ENCODE measurements at regions not wholly inside any gene's neighbourhood (a gene's known extent, or its start where the extent isn't known, plus 50 kb on each side); places are given as distances from the start of the nearest gene placed in this dataset.

- Mint-ChIP-seq H3K9me3 (ENCODE audit: low read depth) (no peaks in the 10 kb centered on the region), H3K4me1 (peaks cover 13% of the 10 kb centered on the region), H3K27ac (no peak overlapping the region), H3K36me3 (no peaks in the 10 kb centered on the region), H3K27me3 (peaks cover 7% of the 10 kb centered on the region), H3K4me3 (no peak overlapping the region)
- DNase-seq (no peak), ATAC-seq (no peak)
- CTCF ChIA-PET: no interaction called here
These were observed 166.6 kb upstream of the CD180 start for GRCh38 chr5:67363180-67363709.

- Mint-ChIP-seq H3K4me1 (peaks cover 13% of the 10 kb centered on the region), H3K27me3 (peaks cover 2% of the 10 kb centered on the region), H3K27ac (no peak overlapping the region), H3K4me3 (no peak overlapping the region), H3K9me3 (ENCODE audit: low read depth) (no peaks in the 10 kb centered on the region), H3K36me3 (no peaks in the 10 kb centered on the region)
- CTCF ChIA-PET: no interaction called here
- DNase-seq (no peak), ATAC-seq (no peak)
These were observed 165.5 kb upstream of the CD180 start for GRCh38 chr5:67361932-67362729.

GRCh38 chr5:67360047-67360446 is 163.4 kb upstream of the CD180 start:
- Mint-ChIP-seq H3K4me1 (peaks cover 13% of the 10 kb centered on the region), H3K27ac (peak overlapping the region; percentile 10), H3K9me3 (ENCODE audit: low read depth) (no peaks in the 10 kb centered on the region), H3K27me3 (peaks cover 3% of the 10 kb centered on the region), H3K4me3 (no peak overlapping the region), H3K36me3 (no peaks in the 10 kb centered on the region)
- CTCF ChIA-PET: interaction anchor here (1.1 kb wide), 1 partner anchor 17 kb away, joined by 3 read pairs; no protein-coding TSS in a partner anchor
- DNase-seq (no peak), ATAC-seq (no peak)

- ATAC-seq (no peak), DNase-seq (no peak)
- Mint-ChIP-seq H3K36me3 (no peaks in the 10 kb centered on the region), H3K27me3 (peaks cover 8% of the 10 kb centered on the region), H3K9me3 (ENCODE audit: low read depth) (no peaks in the 10 kb centered on the region), H3K4me3 (no peak overlapping the region), H3K27ac (no peak overlapping the region), H3K4me1 (peaks cover 9% of the 10 kb centered on the region)
- CTCF ChIA-PET: interaction anchor here (1.1 kb wide), 1 partner anchor 11 kb away, joined by 3 read pairs; no protein-coding TSS in a partner anchor
These were observed 161.6 kb upstream of the CD180 start for GRCh38 chr5:67358186-67358585.

- CTCF ChIA-PET: no interaction called here
- Mint-ChIP-seq H3K4me3 (no peak overlapping the region), H3K4me1 (peaks cover 12% of the 10 kb centered on the region), H3K27ac (no peak overlapping the region), H3K36me3 (peaks cover 2% of the 10 kb centered on the region), H3K9me3 (ENCODE audit: low read depth) (no peaks in the 10 kb centered on the region), H3K27me3 (peaks cover 8% of the 10 kb centered on the region)
- DNase-seq (no peak), ATAC-seq (no peak)
These were observed 158.6 kb upstream of the CD180 start for GRCh38 chr5:67355120-67355713.

GRCh38 chr5:67353500-67354450 is 157.2 kb upstream of the CD180 start:
- DNase-seq (no peak), ATAC-seq (no peak)
- Mint-ChIP-seq H3K27ac (no peak overlapping the region), H3K27me3 (peaks cover 8% of the 10 kb centered on the region), H3K36me3 (peaks cover 2% of the 10 kb centered on the region), H3K4me3 (no peak overlapping the region), H3K9me3 (ENCODE audit: low read depth) (no peaks in the 10 kb centered on the region), H3K4me1 (peaks cover 9% of the 10 kb centered on the region)
- CTCF ChIA-PET: no interaction called here

- ATAC-seq (peak; percentile 33), DNase-seq (no peak)
- H3K27me3 Mint-ChIP-seq: peaks cover 17% of the 10 kb centered on the region
- CTCF ChIA-PET: no interaction called here
- no peak overlapping the region for H3K27ac Mint-ChIP-seq
- no peaks in the 10 kb centered on the region for H3K9me3 Mint-ChIP-seq (ENCODE audit: low read depth)
- peaks cover 9% of the 10 kb centered on the region for H3K4me1 Mint-ChIP-seq
- peak overlapping the region; percentile 8 for H3K4me3 Mint-ChIP-seq
- peaks cover 2% of the 10 kb centered on the region for H3K36me3 Mint-ChIP-seq
These were observed 154.1 kb upstream of the CD180 start for GRCh38 chr5:67350618-67351201.

- CTCF ChIA-PET: no interaction called here
- H3K27ac Mint-ChIP-seq: no peak overlapping the region
- peaks cover 15% of the 10 kb centered on the region for H3K27me3 Mint-ChIP-seq
- no peak for DNase-seq
- peaks cover 2% of the 10 kb centered on the region for H3K36me3 Mint-ChIP-seq
- peaks cover 9% of the 10 kb centered on the region for H3K4me1 Mint-ChIP-seq
- peak overlapping the region; percentile 8 for H3K4me3 Mint-ChIP-seq
- no peaks in the 10 kb centered on the region for H3K9me3 Mint-ChIP-seq (ENCODE audit: low read depth)
- no peak for ATAC-seq
These were observed 153.6 kb upstream of the CD180 start for GRCh38 chr5:67350185-67350584.

GRCh38 chr5:67347821-67348220 is 151.2 kb upstream of the CD180 start:
- no peak overlapping the region for H3K4me3 Mint-ChIP-seq
- peaks cover 10% of the 10 kb centered on the region for H3K27me3 Mint-ChIP-seq
- H3K36me3 Mint-ChIP-seq: peaks cover 2% of the 10 kb centered on the region
- CTCF ChIA-PET: interaction anchor here (1.2 kb wide), 1 partner anchor 10 kb away, joined by 3 read pairs; no protein-coding TSS in a partner anchor
- no peak overlapping the region for H3K27ac Mint-ChIP-seq
- ATAC-seq (no peak), DNase-seq (no peak)
- peaks cover 9% of the 10 kb centered on the region for H3K4me1 Mint-ChIP-seq
- H3K9me3 Mint-ChIP-seq (ENCODE audit: low read depth): peaks cover 3% of the 10 kb centered on the region

GRCh38 chr5:67346611-67347010 is 150.0 kb upstream of the CD180 start:
- DNase-seq (no peak), ATAC-seq (no peak)
- CTCF ChIA-PET: no interaction called here
- Mint-ChIP-seq H3K27ac (no peak overlapping the region), H3K4me3 (no peak overlapping the region), H3K9me3 (ENCODE audit: low read depth) (peaks cover 3% of the 10 kb centered on the region), H3K36me3 (peaks cover 2% of the 10 kb centered on the region), H3K27me3 (peaks cover 10% of the 10 kb centered on the region), H3K4me1 (peaks cover 9% of the 10 kb centered on the region)

- no peak for ATAC-seq
These were observed 148.3 kb upstream of the CD180 start for GRCh38 chr5:67344870-67345269.

GRCh38 chr5:67343835-67344234 is 147.2 kb upstream of the CD180 start:
- peaks cover 3% of the 10 kb centered on the region for H3K9me3 Mint-ChIP-seq (ENCODE audit: low read depth)
- no peaks in the 10 kb centered on the region for H3K36me3 Mint-ChIP-seq
- no peak overlapping the region for H3K27ac Mint-ChIP-seq

More at GRCh38 chr5:67344870-67345269, 148.3 kb upstream of the CD180 start:
- no peak for DNase-seq
- Mint-ChIP-seq H3K27ac (no peak overlapping the region), H3K27me3 (peaks cover 10% of the 10 kb centered on the region), H3K36me3 (no peaks in the 10 kb centered on the region), H3K4me3 (no peak overlapping the region), H3K9me3 (ENCODE audit: low read depth) (peaks cover 3% of the 10 kb centered on the region), H3K4me1 (no peaks in the 10 kb centered on the region)
- CTCF ChIA-PET: no interaction called here

GRCh38 chr5:67341478-67341877 is 144.9 kb upstream of the CD180 start:
- H3K36me3 Mint-ChIP-seq: no peaks in the 10 kb centered on the region
- H3K4me3 Mint-ChIP-seq: no peak overlapping the region
- H3K27ac Mint-ChIP-seq: no peak overlapping the region
- no peak for ATAC-seq
- H3K9me3 Mint-ChIP-seq (ENCODE audit: low read depth): peaks cover 3% of the 10 kb centered on the region
- no peak for DNase-seq
- H3K4me1 Mint-ChIP-seq: no peaks in the 10 kb centered on the region
- CTCF ChIA-PET: no interaction called here
- H3K27me3 Mint-ChIP-seq: peaks cover 5% of the 10 kb centered on the region

More at GRCh38 chr5:67343835-67344234, 147.2 kb upstream of the CD180 start:
- Mint-ChIP-seq H3K4me3 (no peak overlapping the region), H3K4me1 (no peaks in the 10 kb centered on the region), H3K27me3 (peaks cover 13% of the 10 kb centered on the region)
- CTCF ChIA-PET: no interaction called here
- ATAC-seq (no peak), DNase-seq (no peak)

Measured in activated CD8-positive, alpha-beta memory T cell treated with anti-CD3 and anti-CD28 coated beads, Interleukin-2, amount 10 ng/mL, durations not matched to agents 7 days and 5 days (primary cell).